ENCODE measurements at regions not wholly inside any gene's neighbourhood (a gene's known extent, or its start where the extent isn't known, plus 50 kb on each side); places are given as distances from the start of the nearest gene placed in this dataset.

DNA sequence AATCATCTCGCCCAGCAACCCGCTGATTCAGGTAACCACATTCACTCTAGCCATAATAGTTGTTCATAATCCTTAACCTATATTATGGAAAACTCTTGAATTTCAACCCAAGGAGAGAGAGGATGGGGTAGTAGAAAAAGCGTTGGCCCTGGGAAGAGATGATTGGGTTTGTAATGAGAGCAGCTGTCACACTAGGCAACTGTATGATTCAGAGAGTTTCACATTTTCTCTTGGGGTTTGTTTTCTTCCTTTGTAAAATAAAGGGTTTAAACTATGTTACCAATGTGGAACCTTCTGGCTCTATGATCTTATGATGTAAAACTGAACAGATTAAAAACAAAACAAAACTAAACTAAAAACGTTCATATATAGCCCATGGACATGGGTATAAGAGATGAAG lies 705.2 kb upstream of the IGFBP3 start:
- TF ChIP-seq EZH2 (IDR thresholded peaks at IDR 0.05; ENCODE audit: insufficient read depth, poor library complexity, severe bottlenecking) (no peak), EZH2phosphoT487 (IDR thresholded peaks at IDR 0.05; ENCODE audit: insufficient read depth, low read depth) (no peak)

All from GM23248 (cell line).